Tibial artery (tissue), 4 donors: ENCODE measurements at regions not wholly inside any gene's neighbourhood (a gene's known extent, or its start where the extent isn't known, plus 50 kb on each side); places are given as distances from the start of the nearest gene placed in this dataset.

Experiments used
- DNase-seq, 2 donors: peaks; one replicate each; pipeline ENCODE4 v3.0.0-alpha.2; 2019
- H3K27ac ChIP-seq, 2 donors: fragments of 200-600 bp; sonication (generic) in 1 of 2; 1 replicate in 1 of 2; 2 replicates in 1 of 2; pipeline ENCODE4 v1.5.1; 2018 to 2019; ENCODE audit warnings: mild to moderate bottlenecking in 1 of 2
- H3K27me3 ChIP-seq, 2 donors: fragments of 200-600 bp; sonication (generic) in 1 of 2; one replicate each; pipeline versions ENCODE4 v1.5.1 to v1.6.0; 2016 to 2019
- H3K36me3 ChIP-seq, 3 donors: fragments of 200-600 bp; sonication (generic) in 2 of 3; one replicate each; pipeline ENCODE4 v1.5.1; 2016 to 2019; ENCODE audit warnings: mild to moderate bottlenecking in 2 of 3
- H3K4me1 ChIP-seq, 4 donors: fragments of 200-600 bp; sonication (generic) in 2 of 4; 1 replicate in 3 of 4; 2 replicates in 1 of 4; pipeline ENCODE4 v1.5.1; 2016 to 2019
- H3K4me3 ChIP-seq, 2 donors: fragments of 200-600 bp; sonication (generic) in 1 of 2; 1 replicate in 1 of 2; 2 replicates in 1 of 2; pipeline ENCODE4 v1.5.1; 2018 to 2019; ENCODE audit warnings: mild to moderate bottlenecking in 2 of 2
- H3K9me3 ChIP-seq, 3 donors: fragments of 200-600 bp; sonication (generic) in 1 of 3; one replicate each; pipeline ENCODE4 v1.5.1; 2016 to 2019
- intact Hi-C: fragments of 100-400 bp; cut with DNase I; formaldehyde crosslinking; loops from one replicate; pipeline ENCODE4 v1.15.0; 2023; ENCODE audit warnings: low total_unique reads
- TF ChIP-seq, protein P1 (sequence below), 2 experiments: fragments of 200-600 bp in 1 of 2; fragments of 450-650 bp in 1 of 2; IDR thresholded peaks; one replicate each; pipeline ENCODE4 v1.5.1; 2017 to 2019; ENCODE audit warnings: antibody characterized with exemption in 2 of 2, mild to moderate bottlenecking in 1 of 2, moderate library complexity in 1 of 2

DNA sequence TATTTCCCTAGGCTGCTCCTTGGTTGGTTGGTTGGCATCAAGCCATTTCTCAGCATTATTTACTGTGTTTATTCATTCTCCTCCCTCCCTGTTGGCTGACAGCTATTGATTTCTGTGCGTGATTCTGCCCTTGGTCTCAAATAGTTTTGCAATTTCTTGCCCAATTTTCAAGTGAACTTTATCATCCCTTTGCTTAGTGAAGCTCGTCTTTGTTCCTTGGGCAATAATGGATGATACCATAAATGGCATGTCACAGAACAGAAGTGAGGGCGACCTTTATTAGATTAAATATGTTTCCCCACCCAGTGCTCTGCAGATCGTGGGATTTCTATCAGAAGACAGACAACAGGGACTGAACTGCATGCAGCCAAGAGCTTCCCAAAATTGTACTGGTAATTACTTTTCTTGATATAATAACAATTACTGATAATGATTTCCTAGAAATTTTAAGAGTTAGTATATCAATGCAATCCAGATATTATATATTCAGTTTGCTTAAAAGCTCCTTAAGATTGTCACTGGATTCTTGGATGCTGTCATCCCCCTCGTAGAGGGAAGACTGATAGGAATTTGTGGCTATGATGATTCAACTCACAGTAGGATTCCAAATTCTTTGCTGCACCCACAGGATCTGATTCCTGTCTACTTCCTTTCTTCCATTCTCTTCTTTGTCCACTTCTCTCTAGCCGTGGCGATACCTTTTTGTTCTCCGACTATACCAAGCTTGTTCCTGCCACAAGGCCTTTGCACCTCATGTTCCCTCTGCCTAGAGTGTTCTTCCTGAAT, 122.1 kb upstream of the KAZN start:
- no peak for DNase-seq
- peaks cover 0 to 8% of the 10 kb centered on the region in 2 donors for H3K27me3 ChIP-seq
- no peaks in the 10 kb centered on the region for H3K4me1 ChIP-seq
- H3K9me3 ChIP-seq, result no peaks in the 10 kb centered on the region
- no peak overlapping the region for H3K4me3 ChIP-seq
- TF ChIP-seq, protein P1, sequence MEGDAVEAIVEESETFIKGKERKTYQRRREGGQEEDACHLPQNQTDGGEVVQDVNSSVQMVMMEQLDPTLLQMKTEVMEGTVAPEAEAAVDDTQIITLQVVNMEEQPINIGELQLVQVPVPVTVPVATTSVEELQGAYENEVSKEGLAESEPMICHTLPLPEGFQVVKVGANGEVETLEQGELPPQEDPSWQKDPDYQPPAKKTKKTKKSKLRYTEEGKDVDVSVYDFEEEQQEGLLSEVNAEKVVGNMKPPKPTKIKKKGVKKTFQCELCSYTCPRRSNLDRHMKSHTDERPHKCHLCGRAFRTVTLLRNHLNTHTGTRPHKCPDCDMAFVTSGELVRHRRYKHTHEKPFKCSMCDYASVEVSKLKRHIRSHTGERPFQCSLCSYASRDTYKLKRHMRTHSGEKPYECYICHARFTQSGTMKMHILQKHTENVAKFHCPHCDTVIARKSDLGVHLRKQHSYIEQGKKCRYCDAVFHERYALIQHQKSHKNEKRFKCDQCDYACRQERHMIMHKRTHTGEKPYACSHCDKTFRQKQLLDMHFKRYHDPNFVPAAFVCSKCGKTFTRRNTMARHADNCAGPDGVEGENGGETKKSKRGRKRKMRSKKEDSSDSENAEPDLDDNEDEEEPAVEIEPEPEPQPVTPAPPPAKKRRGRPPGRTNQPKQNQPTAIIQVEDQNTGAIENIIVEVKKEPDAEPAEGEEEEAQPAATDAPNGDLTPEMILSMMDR (IDR thresholded peaks at IDR 0.05), result no peak
- no peak overlapping the region for H3K27ac ChIP-seq
- no peaks in the 10 kb centered on the region for H3K36me3 ChIP-seq
- intact Hi-C loops, result no loop called here

GRCh38 chr1:14478120-14478519, 120.4 kb upstream of the KAZN start:
- no peaks in the 10 kb centered on the region for H3K9me3 ChIP-seq
- peaks cover 0 to 6% of the 10 kb centered on the region in 2 donors for H3K27me3 ChIP-seq
- no peak for DNase-seq
- TF ChIP-seq, protein P1 (IDR thresholded peaks at IDR 0.05), result no peak
- H3K4me3 ChIP-seq, result no peak overlapping the region
- H3K4me1 ChIP-seq, result no peaks in the 10 kb centered on the region
- no peak overlapping the region for H3K27ac ChIP-seq
- intact Hi-C loops, result no loop called here
- no peaks in the 10 kb centered on the region for H3K36me3 ChIP-seq

GRCh38 chr1:14479865-14480264, 118.6 kb upstream of the KAZN start:
- no peak overlapping the region for H3K27ac ChIP-seq
- H3K36me3 ChIP-seq, result no peaks in the 10 kb centered on the region
- intact Hi-C loops, result no loop called here
- no peak overlapping the region for H3K4me3 ChIP-seq
- DNase-seq, result no peak
- H3K9me3 ChIP-seq, result peaks cover 0 to 4% (median 0%) of the 10 kb centered on the region in 3 donors
- H3K27me3 ChIP-seq, result peaks cover 0 to 2% of the 10 kb centered on the region in 2 donors
- no peaks in the 10 kb centered on the region for H3K4me1 ChIP-seq
- TF ChIP-seq, protein P1 (IDR thresholded peaks at IDR 0.05), result no peak

- TF ChIP-seq, protein P1 (IDR thresholded peaks at IDR 0.05), result no peak
- intact Hi-C loops, result no loop called here
- peaks cover 0 to 4% (median 0%) of the 10 kb centered on the region in 3 donors for H3K9me3 ChIP-seq
- H3K4me1 ChIP-seq, result peaks cover 0 to 23% (median 16%) of the 10 kb centered on the region in 4 donors
- H3K36me3 ChIP-seq, result no peaks in the 10 kb centered on the region
- no peak overlapping the region for H3K4me3 ChIP-seq
- DNase-seq, result no peak
- no peak overlapping the region for H3K27ac ChIP-seq
- H3K27me3 ChIP-seq, result no peaks in the 10 kb centered on the region
Observed at GRCh38 chr1:14482784-14483450, 115.6 kb upstream of the KAZN start.

- DNase-seq, result no peak
- TF ChIP-seq, protein P1 (IDR thresholded peaks at IDR 0.05), result no peak
- Histone ChIP-seq H3K4me3 (no peak overlapping the region), H3K27ac (no peak overlapping the region), H3K4me1 (peaks cover 0 to 25% (median 16%) of the 10 kb centered on the region in 4 donors), H3K36me3 (no peaks in the 10 kb centered on the region), H3K27me3 (no peaks in the 10 kb centered on the region), H3K9me3 (peaks cover 0 to 4% (median 0%) of the 10 kb centered on the region in 3 donors)
- intact Hi-C loops, result no loop called here
Observed at GRCh38 chr1:14485285-14485684, 113.2 kb upstream of the KAZN start.
